NB4 (cell line): ENCODE measurements at regions not wholly inside any gene's neighbourhood (a gene's known extent, or its start where the extent isn't known, plus 50 kb on each side); places are given as distances from the start of the nearest gene placed in this dataset.
"Not testable (repeated sequence)": the region's sequence is repeated elsewhere in the genome, so short reads cannot be mapped to it uniquely, and the experiment has no call there.

Source experiments
- DNase-seq: peaks from one replicate; pipeline ENCODE4 v3.0.0; 2010; ENCODE audit warnings: low read depth
- H3K4me3 ChIP-seq: one replicate; pipeline ENCODE4 v1.5.1; 2011; ENCODE audit warnings: mild to moderate bottlenecking, low read depth, low read length, moderate library complexity
- CTCF ChIP-seq: IDR thresholded peaks from one replicate; pipeline ENCODE4 v1.5.1; 2012; ENCODE audit warnings: low read depth, low read length
- MAX ChIP-seq: IDR thresholded peaks from 2 replicates; pipeline ENCODE4 v1.6.1; 2011; ENCODE audit warnings: low read depth, low read length
- MYC ChIP-seq: IDR thresholded peaks from 2 replicates; pipeline ENCODE4 v1.6.1; 2011; ENCODE audit warnings: low read depth, low read length
- POLR2A ChIP-seq: IDR thresholded peaks from 2 replicates; pipeline ENCODE4 v1.6.1; 2011; ENCODE audit warnings: mild to moderate bottlenecking; ENCODE audit not compliant: insufficient read length; ENCODE audit errors: extremely low read depth

- DNase-seq = no peak
- H3K4me3 ChIP-seq = no peak overlapping the region
- TF ChIP-seq MAX (no peak), MYC (no peak), CTCF (no peak), POLR2A (no peak)
Observed at GRCh38 chr4:125591290-125591689, 276.5 kb downstream of the FAT4 start.

- TF ChIP-seq MAX (no peak), POLR2A (no peak), MYC (no peak)
- H3K4me3 ChIP-seq = no peak overlapping the region
- no peak for DNase-seq
Observed at GRCh38 chr4:125594056-125594602, 279.4 kb downstream of the FAT4 start.

- not testable (repeated sequence) for DNase-seq, H3K4me3 ChIP-seq
Observed at GRCh38 chr4:125605926-125606325, 291.2 kb downstream of the FAT4 start.

- DNase-seq = no peak
- no peak overlapping the region for H3K4me3 ChIP-seq
- TF ChIP-seq MYC = no peak
- no peak for TF ChIP-seq CTCF
- TF ChIP-seq MAX = no peak
- TF ChIP-seq POLR2A = no peak
Observed at GRCh38 chr4:125620066-125620860, 305.5 kb downstream of the FAT4 start.

GRCh38 chr4:125624951-125625350, 310.2 kb downstream of the FAT4 start:
- no peak for DNase-seq
- H3K4me3 ChIP-seq = no peak overlapping the region
- no peak for TF ChIP-seq POLR2A
- no peak for TF ChIP-seq MAX
- TF ChIP-seq MYC = no peak
- TF ChIP-seq CTCF = no peak

GRCh38 chr4:125626946-125627345, 312.2 kb downstream of the FAT4 start:
- no peak overlapping the region for H3K4me3 ChIP-seq
- TF ChIP-seq MAX (no peak), CTCF (no peak), POLR2A (no peak), MYC (no peak)
- DNase-seq = no peak
